GM19239 (cell line): ENCODE measurements at regions not wholly inside any gene's neighbourhood (a gene's known extent, or its start where the extent isn't known, plus 50 kb on each side); places are given as distances from the start of the nearest gene placed in this dataset.
A peak's percentile ranks its signal among the peaks of the same experiment; 100 is the strongest.
"Not testable (repeated sequence)": the region's sequence is repeated elsewhere in the genome, so short reads cannot be mapped to it uniquely, and the experiment has no call there.

ENCODE experiments used
- DNase-seq: peaks from one replicate; pipeline ENCODE4 v3.0.0; 2011; ENCODE audit warnings: low spot score; ENCODE audit not compliant: insufficient read length
- FAIRE-seq: peaks from 2 replicates; lab custom pipeline; 2011; peaks lifted over from hg19 to GRCh38; lab: Jason Lieb, UNC

DNA sequence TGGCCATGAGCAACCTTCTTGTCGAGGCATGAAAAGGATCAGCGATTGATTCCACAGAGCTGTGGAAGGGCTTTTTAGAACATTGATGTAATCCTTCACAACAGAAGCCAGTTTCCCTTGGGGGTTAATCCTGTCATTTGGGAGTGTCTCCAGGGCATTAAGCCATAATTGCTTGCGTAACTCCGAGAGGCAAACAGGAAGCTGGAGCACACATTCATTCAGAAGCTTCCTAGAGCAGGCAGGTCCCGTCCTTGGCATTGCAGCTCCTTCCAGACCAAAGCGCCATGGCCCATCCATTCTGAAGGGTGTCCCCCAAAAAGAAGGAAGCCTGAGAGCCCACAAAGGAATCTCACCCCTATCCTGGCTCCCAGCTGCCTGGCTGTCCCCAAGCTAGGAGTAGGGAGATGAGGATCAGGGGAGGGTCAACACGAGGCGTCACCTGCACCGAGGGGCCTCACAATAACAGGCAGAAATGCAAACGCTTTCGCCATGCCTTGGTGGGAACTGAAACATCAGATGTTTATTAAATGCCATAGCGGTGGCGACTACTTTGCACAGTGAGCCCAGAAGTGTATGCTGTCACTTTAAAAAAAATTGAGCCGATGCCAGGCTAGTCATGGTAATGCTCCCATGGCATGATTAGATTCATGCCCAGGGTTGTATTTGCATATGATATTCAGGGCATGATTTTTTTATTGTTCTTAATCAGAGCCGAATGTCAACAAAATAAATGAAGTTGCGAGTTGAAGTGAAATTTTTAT, 339.4 kb downstream of the BCL11A start:
- DNase-seq (no peak), FAIRE-seq (no peak)

DNA sequence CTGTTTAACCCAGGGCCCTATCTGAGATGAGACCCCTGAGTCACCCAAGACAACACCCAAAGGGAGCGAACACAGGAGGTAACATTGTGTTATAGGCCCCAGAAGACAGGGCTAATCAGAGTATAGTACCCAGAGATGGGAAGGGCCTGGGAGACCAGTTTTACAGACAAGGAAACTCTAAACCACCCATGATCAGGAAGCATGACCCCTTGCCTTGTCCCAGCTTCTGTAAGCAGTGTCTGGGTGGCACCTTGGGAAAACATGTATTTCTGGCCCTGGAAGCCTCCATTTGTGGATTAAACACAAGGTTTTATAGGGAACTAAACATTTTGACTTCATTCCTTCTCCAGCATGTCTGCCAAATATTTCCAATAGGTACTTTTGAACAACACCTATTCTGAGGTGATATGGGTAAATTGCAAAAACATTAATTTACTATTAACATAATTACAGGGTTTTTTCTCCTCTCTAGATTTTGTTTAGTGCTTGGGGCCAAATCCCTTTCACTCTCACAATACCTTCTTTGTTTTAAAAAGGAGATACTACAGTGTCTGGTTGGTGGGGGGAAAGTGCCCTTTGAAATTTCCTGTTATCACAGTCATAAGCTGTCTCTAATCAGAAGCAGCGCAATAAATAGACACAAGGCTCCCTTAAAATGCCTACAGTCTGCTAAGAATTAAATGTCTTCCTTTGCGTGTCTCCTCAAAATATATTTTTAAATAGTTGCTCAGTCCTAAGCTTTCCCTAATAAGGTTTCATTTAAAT, 341.1 kb downstream of the BCL11A start:
- DNase-seq (no peak), FAIRE-seq (no peak)

GRCh38 chr2:60189006-60189405, 364.4 kb downstream of the BCL11A start:
- FAIRE-seq, DNase-seq: not testable (repeated sequence)

GRCh38 chr2:60175290-60175689, 378.2 kb downstream of the BCL11A start:
- no peak for DNase-seq
- no peak for FAIRE-seq

- no peak for DNase-seq
- FAIRE-seq, result no peak
These were observed 379.3 kb downstream of the BCL11A start for GRCh38 chr2:60174146-60174545.

DNA sequence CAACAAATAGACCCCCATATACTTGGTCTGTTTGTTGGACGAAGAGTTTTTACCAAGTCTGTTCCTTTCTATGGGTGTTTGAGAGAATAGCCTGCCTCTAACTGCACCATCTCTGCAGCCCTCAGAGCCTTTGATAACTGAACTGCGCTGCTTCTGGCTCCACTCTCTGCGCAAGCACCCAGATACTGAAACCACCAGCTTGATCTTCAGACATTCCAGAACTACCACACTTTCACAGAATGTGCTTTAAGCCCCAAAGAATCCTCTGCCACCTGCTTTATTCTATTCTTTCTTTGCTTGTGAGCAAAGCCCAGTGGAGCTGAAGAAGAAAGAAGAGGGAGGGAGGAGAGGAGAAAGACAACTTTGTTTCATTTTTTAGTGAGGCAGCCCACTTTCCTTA, 380.7 kb downstream of the BCL11A start:
- no peak for FAIRE-seq
- DNase-seq, result no peak

DNA sequence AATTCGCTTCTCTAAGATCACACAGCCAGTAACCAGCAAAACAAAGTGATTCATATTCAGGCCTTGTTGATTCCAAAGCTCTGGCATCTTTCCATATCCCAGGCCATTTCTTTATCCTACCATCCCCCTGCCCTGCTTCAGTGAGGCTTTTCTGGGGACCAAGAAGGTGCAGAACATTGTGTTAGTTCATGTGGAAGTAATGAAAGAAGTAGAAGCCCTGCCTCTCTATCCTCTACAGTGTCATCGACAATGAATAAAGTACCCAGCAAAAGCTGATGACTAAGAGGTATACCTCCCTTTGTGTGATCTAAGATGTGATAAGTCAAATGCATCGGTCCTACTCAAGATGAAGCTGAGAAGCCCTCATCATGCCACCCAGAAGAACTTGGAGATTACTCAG, 383.2 kb downstream of the BCL11A start:
- DNase-seq (no peak), FAIRE-seq (no peak)

- DNase-seq (no peak), FAIRE-seq (no peak)
These were observed 385.2 kb downstream of the BCL11A start for GRCh38 chr2:60168247-60168646.

- no peak for FAIRE-seq
- DNase-seq, result no peak
These were observed 386.4 kb downstream of the BCL11A start for GRCh38 chr2:60167089-60167488.

DNA sequence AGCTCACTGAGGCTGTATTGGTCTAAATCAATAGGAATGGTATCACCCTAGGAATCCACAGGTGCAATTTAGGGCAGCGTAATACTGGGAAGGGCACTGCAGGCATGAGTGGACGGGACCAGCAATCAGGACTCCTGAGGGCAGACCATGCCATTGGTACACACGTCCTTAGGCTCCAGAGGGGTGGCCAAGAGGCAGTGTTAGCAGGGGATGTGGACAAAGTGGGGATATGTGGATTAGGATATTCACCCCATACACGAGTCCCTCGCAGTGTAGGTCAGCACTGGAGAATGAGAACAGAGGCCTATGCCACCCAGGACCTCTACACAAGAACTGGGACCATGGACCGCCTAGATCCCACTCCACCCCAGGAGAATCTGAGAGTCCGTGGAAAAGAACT, 389.8 kb downstream of the BCL11A start:
- DNase-seq, result no peak
- FAIRE-seq, result no peak

- FAIRE-seq (no peak), DNase-seq (no peak)
These were observed 393.9 kb downstream of the BCL11A start for GRCh38 chr2:60159519-60159918.

GRCh38 chr2:60158262-60158661, 395.2 kb downstream of the BCL11A start:
- DNase-seq, result no peak
- no peak for FAIRE-seq

DNA sequence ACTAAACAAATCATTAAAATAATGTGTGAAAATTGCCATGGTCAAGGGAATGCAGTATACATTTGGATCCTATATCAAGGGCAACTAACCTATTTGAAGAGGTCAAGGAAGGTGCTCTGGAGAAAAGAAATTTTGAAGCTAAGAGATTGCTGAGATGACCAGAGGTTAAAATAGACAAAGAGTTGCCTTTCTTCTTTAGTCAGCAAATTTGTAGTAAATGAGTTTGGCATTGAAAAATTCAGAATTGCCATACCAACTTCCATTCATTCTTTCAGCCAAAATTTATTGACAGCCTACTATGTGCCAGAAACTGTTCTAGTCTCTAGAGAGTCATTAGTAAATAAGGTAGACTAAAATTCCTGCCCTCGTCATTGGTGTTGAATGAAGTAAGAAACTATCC, 396.2 kb downstream of the BCL11A start:
- FAIRE-seq, result no peak
- DNase-seq, result no peak

GRCh38 chr2:60154142-60154541, 399.3 kb downstream of the BCL11A start:
- no peak for FAIRE-seq

DNA sequence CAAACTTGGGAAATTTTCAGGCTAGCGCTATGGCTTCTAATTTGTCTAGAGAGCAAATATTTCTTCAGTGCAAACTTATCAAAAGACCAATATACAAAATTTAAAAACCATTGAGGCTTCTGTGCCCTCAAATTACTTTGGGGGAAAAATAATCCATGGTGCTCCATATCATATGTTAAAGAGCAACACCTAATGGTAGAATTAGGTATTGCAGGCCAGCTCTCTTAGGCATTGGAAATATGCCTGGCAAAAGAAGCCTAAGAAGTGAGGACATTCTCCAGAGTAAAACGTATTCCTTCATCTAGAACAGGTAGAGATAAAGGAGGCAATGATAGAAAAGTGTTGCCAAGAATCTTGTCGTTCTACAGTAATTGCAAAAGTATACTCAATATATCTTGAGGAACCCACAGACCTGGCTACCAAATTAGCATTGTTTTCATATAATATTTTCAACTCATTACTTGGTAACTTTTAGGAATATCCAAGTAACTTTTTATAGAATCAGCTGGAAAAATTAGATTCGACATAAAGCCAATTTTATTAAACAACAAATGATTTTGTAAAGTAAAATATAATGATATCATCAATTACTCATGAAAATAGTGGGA, 401.1 kb downstream of the BCL11A start:
- DNase-seq (peak; percentile 18), FAIRE-seq (peak; percentile 68)

More at GRCh38 chr2:60154142-60154541, 399.3 kb downstream of the BCL11A start:
- DNase-seq, result no peak

DNA sequence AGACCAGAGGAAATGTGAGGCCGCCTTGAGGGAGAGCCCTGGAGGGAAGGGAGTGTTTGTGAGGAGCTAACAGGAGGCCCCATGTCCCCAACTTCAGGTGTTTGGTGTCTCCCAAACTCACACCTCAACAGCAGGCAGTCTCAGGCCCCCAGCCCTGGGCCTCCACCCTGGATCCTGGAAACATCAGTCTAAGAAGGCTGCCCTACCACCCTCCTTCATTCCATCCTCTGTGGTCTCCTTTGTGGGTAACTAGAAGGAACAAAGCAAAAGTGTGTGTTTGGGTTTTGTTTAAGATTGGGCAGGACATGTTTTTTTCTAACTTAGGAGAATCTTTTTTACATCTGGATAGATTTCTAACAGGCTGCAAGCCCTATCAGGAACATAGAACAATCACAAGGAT, 404.3 kb downstream of the BCL11A start:
- FAIRE-seq, result no peak
- DNase-seq, result no peak

GRCh38 chr2:60148716-60149115, 404.7 kb downstream of the BCL11A start:
- FAIRE-seq, result no peak
- no peak for DNase-seq

- FAIRE-seq, result no peak
- DNase-seq, result no peak
These were observed 413.3 kb downstream of the BCL11A start for GRCh38 chr2:60140185-60140584.

DNA sequence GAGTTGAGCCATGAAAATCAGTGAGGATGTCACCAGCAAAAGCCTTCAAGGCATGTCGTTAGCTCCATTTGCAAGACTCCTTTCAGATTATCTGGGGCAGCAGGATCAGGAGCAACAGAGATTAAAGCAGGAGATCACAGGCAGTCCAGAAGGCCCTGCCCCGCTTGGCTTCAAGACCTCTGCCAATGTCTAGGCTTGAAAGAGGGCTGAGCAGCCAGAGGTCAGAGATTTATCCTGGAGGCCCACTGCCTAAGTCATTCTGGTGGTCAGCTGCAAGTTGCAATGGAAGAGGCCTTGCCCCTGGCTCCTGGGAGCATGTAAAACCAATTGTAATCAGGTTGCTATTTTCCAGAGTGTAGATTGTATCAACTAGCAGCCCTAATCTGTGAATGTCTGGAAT, 416.5 kb downstream of the BCL11A start:
- no peak for DNase-seq
- no peak for FAIRE-seq

GRCh38 chr2:60127191-60127590, 426.3 kb downstream of the BCL11A start:
- DNase-seq (no peak), FAIRE-seq (no peak)
